SK-N-MC (cell line): ENCODE measurements at regions not wholly inside any gene's neighbourhood (a gene's known extent, or its start where the extent isn't known, plus 50 kb on each side); places are given as distances from the start of the nearest gene placed in this dataset.

Experiments
- EZH2 ChIP-seq: fragments of 200-600 bp; sonication (generic); IDR thresholded peaks from one replicate; pipeline ENCODE4 v1.6.1; 2017; ENCODE audit warnings: antibody characterized with exemption
- POLR2AphosphoS5 ChIP-seq: IDR thresholded peaks from 2 replicates; pipeline ENCODE4 v1.6.1; 2012; ENCODE audit warnings: mild to moderate bottlenecking, low read depth, low read length, borderline replicate concordance

DNA sequence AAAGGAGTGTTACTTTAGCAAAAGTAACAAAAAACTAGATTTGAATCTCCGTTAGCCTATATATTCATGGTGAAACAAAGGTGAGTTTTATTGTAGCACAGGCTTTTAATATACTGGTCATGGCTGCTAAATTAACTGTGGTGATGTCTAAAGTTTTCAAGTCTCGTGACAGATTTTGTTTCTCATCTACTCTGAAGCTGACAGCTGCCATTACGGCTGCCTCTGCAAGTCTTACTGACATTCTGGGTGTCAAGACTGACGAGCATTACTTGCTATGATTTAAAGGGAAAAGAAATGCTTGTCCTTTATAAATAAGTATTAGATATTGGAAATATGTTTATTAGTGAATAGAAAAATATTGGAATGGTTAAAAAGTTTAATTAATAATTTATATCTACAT, 207.7 kb downstream of the DSEL start:
- TF ChIP-seq POLR2AphosphoS5 (no peak), EZH2 (no peak)
